Vagina (tissue), 2 donors: ENCODE measurements at regions not wholly inside any gene's neighbourhood (a gene's known extent, or its start where the extent isn't known, plus 50 kb on each side); places are given as distances from the start of the nearest gene placed in this dataset.

Experiments used
- POLR2A ChIP-seq, 2 donors: fragments of 450-650 bp; IDR thresholded peaks; one replicate each; pipeline ENCODE4 v1.6.1; 2017; ENCODE audit warnings: antibody characterized with exemption in 2 of 2, mild to moderate bottlenecking in 2 of 2, moderate library complexity in 2 of 2
- POLR2AphosphoS5 ChIP-seq, 2 donors: sonication (generic); formaldehyde crosslinking; IDR thresholded peaks; one replicate each; pipeline ENCODE4 v1.9.0; 2017; ENCODE audit warnings: antibody characterized with exemption in 2 of 2, mild to moderate bottlenecking in 2 of 2, low read depth in 1 of 2; ENCODE audit not compliant: insufficient read depth in 1 of 2
- TF ChIP-seq, protein P1 (sequence below), 3 experiments: fragments of 450-650 bp in 2 of 3; fragments of 200-600 bp in 1 of 3; sonication (generic) in 1 of 3; IDR thresholded peaks; one replicate each; pipeline ENCODE4 v1.5.1; 2017 to 2019; ENCODE audit warnings: antibody characterized with exemption in 3 of 3, mild to moderate bottlenecking in 2 of 3, moderate library complexity in 2 of 3

DNA sequence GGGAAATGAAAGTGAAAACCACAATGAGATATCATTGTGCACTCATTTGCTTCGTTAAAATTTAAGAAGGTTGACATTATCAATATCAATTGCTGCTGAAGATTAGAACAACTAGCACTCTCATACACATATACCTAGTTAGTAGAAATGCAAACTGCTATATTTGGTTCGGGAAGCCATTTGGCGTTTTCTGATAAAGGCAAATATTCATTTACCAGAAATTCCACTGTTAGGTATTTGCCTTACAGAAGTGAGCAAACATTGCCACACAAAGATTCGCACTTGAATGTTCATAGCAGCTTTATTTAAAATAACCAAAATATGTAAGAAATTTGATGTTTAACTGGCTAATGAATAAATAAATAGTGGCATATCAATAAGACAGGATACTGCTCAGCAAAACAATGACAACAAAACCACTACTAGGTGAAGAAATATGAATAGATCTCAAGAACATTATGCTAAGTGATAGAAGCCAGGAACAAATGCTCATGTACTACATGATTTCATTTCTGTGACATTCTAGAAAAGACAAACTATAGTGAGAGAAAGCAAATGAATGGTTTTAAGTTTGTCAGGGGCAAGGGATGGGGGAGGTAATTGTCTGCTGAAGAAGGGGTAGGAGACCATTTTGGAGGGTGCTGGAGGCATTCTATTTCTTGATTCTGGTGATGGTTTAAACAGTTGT lies 387.8 kb downstream of the PTH2R start:
- TF ChIP-seq, protein P1, sequence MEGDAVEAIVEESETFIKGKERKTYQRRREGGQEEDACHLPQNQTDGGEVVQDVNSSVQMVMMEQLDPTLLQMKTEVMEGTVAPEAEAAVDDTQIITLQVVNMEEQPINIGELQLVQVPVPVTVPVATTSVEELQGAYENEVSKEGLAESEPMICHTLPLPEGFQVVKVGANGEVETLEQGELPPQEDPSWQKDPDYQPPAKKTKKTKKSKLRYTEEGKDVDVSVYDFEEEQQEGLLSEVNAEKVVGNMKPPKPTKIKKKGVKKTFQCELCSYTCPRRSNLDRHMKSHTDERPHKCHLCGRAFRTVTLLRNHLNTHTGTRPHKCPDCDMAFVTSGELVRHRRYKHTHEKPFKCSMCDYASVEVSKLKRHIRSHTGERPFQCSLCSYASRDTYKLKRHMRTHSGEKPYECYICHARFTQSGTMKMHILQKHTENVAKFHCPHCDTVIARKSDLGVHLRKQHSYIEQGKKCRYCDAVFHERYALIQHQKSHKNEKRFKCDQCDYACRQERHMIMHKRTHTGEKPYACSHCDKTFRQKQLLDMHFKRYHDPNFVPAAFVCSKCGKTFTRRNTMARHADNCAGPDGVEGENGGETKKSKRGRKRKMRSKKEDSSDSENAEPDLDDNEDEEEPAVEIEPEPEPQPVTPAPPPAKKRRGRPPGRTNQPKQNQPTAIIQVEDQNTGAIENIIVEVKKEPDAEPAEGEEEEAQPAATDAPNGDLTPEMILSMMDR (IDR thresholded peaks at IDR 0.05): no peak
- TF ChIP-seq POLR2A (IDR thresholded peaks at IDR 0.05) (no peak), POLR2AphosphoS5 (IDR thresholded peaks at IDR 0.05; ENCODE audit: insufficient read depth in 1 of 2, low read depth in 1 of 2) (no peak)
